SK-N-SH treated with all-trans-retinoic acid at 6 μM for 48 hours (cell line): ENCODE measurements at regions not wholly inside any gene's neighbourhood (a gene's known extent, or its start where the extent isn't known, plus 50 kb on each side); places are given as distances from the start of the nearest gene placed in this dataset.
"Not testable (repeated sequence)": the region's sequence is repeated elsewhere in the genome, so short reads cannot be mapped to it uniquely, and the experiment has no call there.

Experiments used
- ATAC-seq: fragments of 200-7000 bp; cut with Tn5 transposase; 3 replicates; pipeline ENCODE4 v1.9.1; 2020; ENCODE audit warnings: mild to moderate bottlenecking, moderate library complexity
- ARNTL ChIP-seq: fragments of 450-650 bp; formaldehyde crosslinking; IDR thresholded peaks from 2 replicates; pipeline ENCODE4 v1.5.0; 2020; ENCODE audit warnings: low read depth, mild to moderate bottlenecking, moderate library complexity, borderline replicate concordance
- BACH2 ChIP-seq: fragments of 250-450 bp; sonication (Bioruptor Pico); IDR thresholded peaks from 2 replicates; pipeline ENCODE4 v1.9.0; 2021; ENCODE audit warnings: mild to moderate bottlenecking, borderline replicate concordance
- CSDC2 ChIP-seq: fragments of 250-450 bp; sonication (Bioruptor Pico); IDR thresholded peaks from 2 replicates; pipeline ENCODE4 v1.5.0; 2020; ENCODE audit warnings: mild to moderate bottlenecking, moderate library complexity
- ESRRG ChIP-seq: fragments of 250-450 bp; sonication (Bioruptor Pico); IDR thresholded peaks from 2 replicates; pipeline ENCODE4 v1.6.1; 2021; ENCODE audit warnings: mild to moderate bottlenecking
- GLIS3 ChIP-seq: fragments of 250-450 bp; sonication (Bioruptor Pico); IDR thresholded peaks from 2 replicates; pipeline ENCODE4 v1.5.0; 2020; ENCODE audit warnings: mild to moderate bottlenecking, moderate library complexity
- OSR1 ChIP-seq: fragments of 250-450 bp; sonication (Bioruptor Pico); IDR thresholded peaks from 2 replicates; pipeline ENCODE4 v1.8.0; 2022; ENCODE audit warnings: moderate library complexity, mild to moderate bottlenecking, inconsistent platforms
- PPARA ChIP-seq: fragments of 250-450 bp; sonication (Bioruptor Pico); IDR thresholded peaks from 2 replicates; pipeline ENCODE4 v1.5.0; 2020; ENCODE audit warnings: mild to moderate bottlenecking, borderline replicate concordance
- RARB ChIP-seq: fragments of 250-450 bp; sonication (Bioruptor Pico); IDR thresholded peaks from 2 replicates; pipeline ENCODE4 v1.8.0; 2021; ENCODE audit warnings: mild to moderate bottlenecking, moderate library complexity
- SNAI2 ChIP-seq: fragments of 250-450 bp; sonication (Bioruptor Pico); IDR thresholded peaks from 2 replicates; pipeline ENCODE4 v1.5.0; 2020; ENCODE audit warnings: mild to moderate bottlenecking, moderate library complexity
- TCF4 ChIP-seq: fragments of 250-450 bp; sonication (Bioruptor Pico); IDR thresholded peaks from 2 replicates; pipeline ENCODE4 v1.8.0; 2021; ENCODE audit warnings: mild to moderate bottlenecking, moderate library complexity, borderline replicate concordance
- ZC3H10 ChIP-seq: fragments of 250-450 bp; sonication (Bioruptor Pico); IDR thresholded peaks from 2 replicates; pipeline ENCODE4 v1.5.1; 2021; ENCODE audit warnings: mild to moderate bottlenecking, moderate library complexity
- ZFP30 ChIP-seq: fragments of 450-650 bp; formaldehyde crosslinking; IDR thresholded peaks from 2 replicates; pipeline ENCODE4 v1.5.0; 2022; ENCODE audit warnings: mild to moderate bottlenecking, moderate library complexity
- ZNF70 ChIP-seq: fragments of 450-650 bp; formaldehyde crosslinking; IDR thresholded peaks from 2 replicates; pipeline ENCODE4 v1.5.0; 2020; ENCODE audit warnings: mild to moderate bottlenecking, moderate library complexity
- TF ChIP-seq, protein P1 (sequence below): fragments of 250-450 bp; sonication (Bioruptor Pico); IDR thresholded peaks from 2 replicates; pipeline ENCODE4 v1.8.0; 2021; ENCODE audit warnings: low read depth, mild to moderate bottlenecking, moderate library complexity, borderline replicate concordance
- TF ChIP-seq, protein P2 (sequence below): fragments of 250-450 bp; sonication (Bioruptor Pico); IDR thresholded peaks from 2 replicates; pipeline ENCODE4 v1.8.0; 2020; ENCODE audit warnings: mild to moderate bottlenecking, moderate library complexity, borderline replicate concordance
- TF ChIP-seq, protein P3 (sequence below): fragments of 250-450 bp; sonication (Bioruptor Pico); IDR thresholded peaks from 2 replicates; pipeline ENCODE4 v1.5.1; 2020; ENCODE audit warnings: low read depth, mild to moderate bottlenecking, moderate library complexity
- TF ChIP-seq, protein P4 (sequence below): fragments of 250-450 bp; sonication (Bioruptor Pico); IDR thresholded peaks from 2 replicates; pipeline ENCODE4 v1.5.1; 2021; ENCODE audit warnings: mild to moderate bottlenecking, moderate library complexity

DNA sequence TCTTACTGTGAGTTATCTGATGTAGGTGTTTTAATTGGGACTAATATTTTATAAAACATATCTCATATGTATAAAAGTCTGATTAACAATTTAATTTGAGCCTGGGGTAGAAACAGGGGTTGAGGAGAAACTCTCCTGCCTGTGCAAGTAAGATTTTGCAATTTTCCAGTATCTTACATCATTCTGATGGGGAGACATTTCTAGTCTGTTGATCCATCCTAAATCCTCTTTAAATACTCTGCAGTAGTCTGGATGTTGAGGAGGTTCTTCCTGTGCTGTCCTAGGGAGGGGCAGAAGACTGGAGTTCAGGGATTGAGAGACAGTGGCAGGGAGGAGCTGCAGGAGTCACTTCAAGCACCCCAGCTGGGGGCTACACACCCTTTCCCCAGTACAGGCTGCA lies 287.8 kb downstream of the ADGRD1 start:
- TF ChIP-seq TCF4 (CRISPR knock-in tag) (no peak), ZFP30 (CRISPR knock-in tag) (no peak), BACH2 (CRISPR knock-in tag) (no peak)
- TF ChIP-seq, protein P1, sequence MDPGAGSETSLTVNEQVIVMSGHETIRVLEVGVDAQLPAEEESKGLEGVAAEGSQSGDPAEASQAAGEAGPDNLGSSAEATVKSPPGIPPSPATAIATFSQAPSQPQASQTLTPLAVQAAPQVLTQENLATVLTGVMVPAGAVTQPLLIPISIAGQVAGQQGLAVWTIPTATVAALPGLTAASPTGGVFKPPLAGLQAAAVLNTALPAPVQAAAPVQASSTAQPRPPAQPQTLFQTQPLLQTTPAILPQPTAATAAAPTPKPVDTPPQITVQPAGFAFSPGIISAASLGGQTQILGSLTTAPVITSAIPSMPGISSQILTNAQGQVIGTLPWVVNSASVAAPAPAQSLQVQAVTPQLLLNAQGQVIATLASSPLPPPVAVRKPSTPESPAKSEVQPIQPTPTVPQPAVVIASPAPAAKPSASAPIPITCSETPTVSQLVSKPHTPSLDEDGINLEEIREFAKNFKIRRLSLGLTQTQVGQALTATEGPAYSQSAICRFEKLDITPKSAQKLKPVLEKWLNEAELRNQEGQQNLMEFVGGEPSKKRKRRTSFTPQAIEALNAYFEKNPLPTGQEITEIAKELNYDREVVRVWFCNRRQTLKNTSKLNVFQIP (CRISPR knock-in tag), result no peak
- TF ChIP-seq, protein P2, sequence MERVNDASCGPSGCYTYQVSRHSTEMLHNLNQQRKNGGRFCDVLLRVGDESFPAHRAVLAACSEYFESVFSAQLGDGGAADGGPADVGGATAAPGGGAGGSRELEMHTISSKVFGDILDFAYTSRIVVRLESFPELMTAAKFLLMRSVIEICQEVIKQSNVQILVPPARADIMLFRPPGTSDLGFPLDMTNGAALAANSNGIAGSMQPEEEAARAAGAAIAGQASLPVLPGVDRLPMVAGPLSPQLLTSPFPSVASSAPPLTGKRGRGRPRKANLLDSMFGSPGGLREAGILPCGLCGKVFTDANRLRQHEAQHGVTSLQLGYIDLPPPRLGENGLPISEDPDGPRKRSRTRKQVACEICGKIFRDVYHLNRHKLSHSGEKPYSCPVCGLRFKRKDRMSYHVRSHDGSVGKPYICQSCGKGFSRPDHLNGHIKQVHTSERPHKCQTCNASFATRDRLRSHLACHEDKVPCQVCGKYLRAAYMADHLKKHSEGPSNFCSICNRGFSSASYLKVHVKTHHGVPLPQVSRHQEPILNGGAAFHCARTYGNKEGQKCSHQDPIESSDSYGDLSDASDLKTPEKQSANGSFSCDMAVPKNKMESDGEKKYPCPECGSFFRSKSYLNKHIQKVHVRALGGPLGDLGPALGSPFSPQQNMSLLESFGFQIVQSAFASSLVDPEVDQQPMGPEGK, result no peak
- ATAC-seq, result no peak

DNA sequence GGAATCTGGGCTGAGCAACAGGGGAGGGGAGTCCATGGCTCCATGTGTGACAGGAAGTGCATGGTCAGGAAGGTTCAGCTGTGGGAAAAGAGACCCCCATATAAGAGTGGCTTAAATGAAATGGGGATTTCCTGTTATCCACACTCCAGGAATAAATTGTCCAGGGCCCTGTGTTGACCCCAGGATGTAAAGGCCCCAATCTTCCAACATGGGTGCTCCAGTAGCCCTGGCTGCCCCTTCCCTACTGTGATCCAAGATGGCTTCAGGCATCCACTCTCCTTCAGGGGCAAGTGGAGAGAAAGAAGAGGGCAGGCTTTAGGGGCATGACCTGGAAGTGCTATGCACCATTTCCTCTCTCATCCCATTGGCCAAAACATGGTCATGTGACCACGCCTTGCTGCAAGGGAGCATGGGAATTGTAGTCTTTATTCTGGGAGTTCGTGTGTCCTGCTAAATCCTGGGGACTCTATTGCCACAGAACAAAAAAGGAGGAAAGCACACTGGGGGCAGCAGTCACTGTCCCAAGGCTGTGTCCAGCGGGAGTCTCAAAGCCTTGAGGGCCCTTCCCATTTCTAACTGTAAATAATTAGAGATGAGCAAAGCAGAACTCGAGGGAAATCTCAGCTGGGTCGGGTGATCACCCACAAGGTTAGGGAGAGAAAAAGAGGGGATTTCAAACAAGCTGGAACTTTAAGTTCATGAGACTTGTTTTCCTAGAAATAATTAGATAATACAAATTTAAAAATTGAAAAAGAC lies 289.2 kb downstream of the ADGRD1 start:
- ATAC-seq, result no peak
- no peak for TF ChIP-seq OSR1 (CRISPR knock-in tag)
- TF ChIP-seq, protein P3, sequence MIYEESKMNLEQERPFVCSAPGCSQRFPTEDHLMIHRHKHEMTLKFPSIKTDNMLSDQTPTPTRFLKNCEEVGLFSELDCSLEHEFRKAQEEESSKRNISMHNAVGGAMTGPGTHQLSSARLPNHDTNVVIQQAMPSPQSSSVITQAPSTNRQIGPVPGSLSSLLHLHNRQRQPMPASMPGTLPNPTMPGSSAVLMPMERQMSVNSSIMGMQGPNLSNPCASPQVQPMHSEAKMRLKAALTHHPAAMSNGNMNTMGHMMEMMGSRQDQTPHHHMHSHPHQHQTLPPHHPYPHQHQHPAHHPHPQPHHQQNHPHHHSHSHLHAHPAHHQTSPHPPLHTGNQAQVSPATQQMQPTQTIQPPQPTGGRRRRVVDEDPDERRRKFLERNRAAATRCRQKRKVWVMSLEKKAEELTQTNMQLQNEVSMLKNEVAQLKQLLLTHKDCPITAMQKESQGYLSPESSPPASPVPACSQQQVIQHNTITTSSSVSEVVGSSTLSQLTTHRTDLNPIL (CRISPR knock-in tag), result no peak
- no peak for TF ChIP-seq ESRRG (CRISPR knock-in tag)
- TF ChIP-seq GLIS3, result no peak
- TF ChIP-seq, protein P4, sequence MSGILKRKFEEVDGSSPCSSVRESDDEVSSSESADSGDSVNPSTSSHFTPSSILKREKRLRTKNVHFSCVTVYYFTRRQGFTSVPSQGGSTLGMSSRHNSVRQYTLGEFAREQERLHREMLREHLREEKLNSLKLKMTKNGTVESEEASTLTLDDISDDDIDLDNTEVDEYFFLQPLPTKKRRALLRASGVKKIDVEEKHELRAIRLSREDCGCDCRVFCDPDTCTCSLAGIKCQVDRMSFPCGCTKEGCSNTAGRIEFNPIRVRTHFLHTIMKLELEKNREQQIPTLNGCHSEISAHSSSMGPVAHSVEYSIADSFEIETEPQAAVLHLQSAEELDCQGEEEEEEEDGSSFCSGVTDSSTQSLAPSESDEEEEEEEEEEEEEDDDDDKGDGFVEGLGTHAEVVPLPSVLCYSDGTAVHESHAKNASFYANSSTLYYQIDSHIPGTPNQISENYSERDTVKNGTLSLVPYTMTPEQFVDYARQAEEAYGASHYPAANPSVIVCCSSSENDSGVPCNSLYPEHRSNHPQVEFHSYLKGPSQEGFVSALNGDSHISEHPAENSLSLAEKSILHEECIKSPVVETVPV (CRISPR knock-in tag), result no peak
- no peak for TF ChIP-seq SNAI2 (CRISPR knock-in tag)
- TF ChIP-seq ARNTL, result no peak
- TF ChIP-seq PPARA (CRISPR knock-in tag), result no peak
- no peak for TF ChIP-seq RARB (CRISPR knock-in tag)
- TF ChIP-seq TCF4 (CRISPR knock-in tag), result no peak
- TF ChIP-seq ZNF70, result no peak
- TF ChIP-seq, protein P1 (CRISPR knock-in tag), result no peak
- no peak for TF ChIP-seq BACH2 (CRISPR knock-in tag)
- no peak for TF ChIP-seq ZC3H10
- no peak for TF ChIP-seq CSDC2
- TF ChIP-seq, all 23 proteins: peak for 0

DNA sequence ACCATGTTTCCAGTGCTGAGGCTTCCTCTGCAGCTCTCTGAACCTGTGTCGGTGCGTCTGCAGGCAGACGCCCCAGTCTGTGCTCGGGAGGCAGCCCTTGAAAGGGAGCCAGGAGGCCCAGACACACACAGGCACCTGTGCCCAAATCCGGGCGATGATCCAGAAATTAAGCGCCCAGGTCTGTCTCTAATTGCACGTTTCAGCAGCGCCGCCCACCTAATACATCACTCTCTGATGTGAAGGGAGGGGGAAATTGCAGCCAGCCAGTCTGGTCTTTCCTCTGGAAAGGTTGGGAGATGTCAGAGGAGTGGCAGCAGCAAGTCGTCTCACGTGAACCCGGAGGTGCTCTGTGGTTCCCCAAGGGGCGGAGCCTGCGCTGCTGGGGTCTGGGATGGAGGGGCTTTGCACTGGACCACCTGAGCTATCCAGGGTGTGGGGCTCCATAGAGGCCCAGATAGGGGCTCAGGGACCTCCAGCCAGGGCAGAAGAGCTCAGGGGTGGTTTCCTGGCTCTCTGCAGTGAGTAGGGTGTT lies 290.5 kb downstream of the ADGRD1 start:
- not testable (repeated sequence) for ATAC-seq

DNA sequence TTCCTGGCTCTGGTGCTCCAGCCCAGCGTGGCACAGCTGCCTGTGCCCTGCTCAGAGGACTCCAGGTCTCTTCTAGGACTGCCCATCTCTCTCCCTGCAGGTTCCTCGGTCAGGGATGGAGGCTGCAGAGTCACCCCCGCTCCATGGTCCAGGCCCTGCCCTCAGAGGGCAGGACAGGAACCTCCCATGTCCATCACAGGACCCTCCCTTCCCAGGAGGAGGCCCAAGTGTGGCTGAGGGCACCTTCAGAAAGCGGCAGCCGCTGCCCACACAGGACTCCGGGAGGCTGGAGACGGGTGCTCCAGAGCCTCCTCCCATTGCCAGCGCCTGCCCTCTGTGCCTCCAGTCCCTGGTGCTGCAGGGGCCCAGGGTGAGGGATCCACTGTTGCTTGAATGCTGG lies 291.5 kb downstream of the ADGRD1 start:
- not testable (repeated sequence) for ATAC-seq
